Fibroblast of pulmonary artery (primary cell): ENCODE measurements at regions not wholly inside any gene's neighbourhood (a gene's known extent, or its start where the extent isn't known, plus 50 kb on each side); places are given as distances from the start of the nearest gene placed in this dataset.
"Not testable (repeated sequence)": the region's sequence is repeated elsewhere in the genome, so short reads cannot be mapped to it uniquely, and the experiment has no call there.

ENCODE experiments used
- DNase-seq: peaks from one replicate; pipeline ENCODE4 v3.0.0-alpha.2; 2010; ENCODE audit warnings: low read depth
- H3K4me3 ChIP-seq: replicated peaks from 2 replicates; pipeline ENCODE4 v1.5.1; 2011; ENCODE audit warnings: low read depth, mild to moderate bottlenecking, control low read depth, low read length, moderate library complexity
- TF ChIP-seq, protein P1 (sequence below): IDR thresholded peaks from 2 replicates; pipeline ENCODE4 v1.5.1; 2011; ENCODE audit warnings: mild to moderate bottlenecking, control low read depth, low read length, inconsistent platforms; ENCODE audit errors: missing control alignments

DNA sequence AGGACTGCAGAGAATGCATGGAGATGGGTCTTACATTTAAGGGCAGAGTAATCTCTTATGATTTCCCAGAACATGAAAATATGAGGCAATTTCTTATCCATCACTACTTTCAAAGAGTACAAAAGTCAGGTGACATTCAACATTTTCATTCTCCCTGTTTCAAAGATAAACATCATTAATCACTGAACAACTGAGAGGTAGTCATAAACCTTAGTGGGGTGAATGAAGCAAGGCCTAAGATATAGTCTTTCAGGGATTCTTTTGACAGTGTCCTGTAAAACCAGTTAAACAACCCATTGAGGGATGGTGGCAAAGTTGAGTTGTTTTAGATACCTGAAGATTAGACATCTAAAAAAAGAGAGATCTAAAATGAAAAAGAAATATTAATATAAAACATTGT, 271.6 kb upstream of the CBLB start:
- DNase-seq: no peak

GRCh38 chr3:106144030-106144429, 275.2 kb upstream of the CBLB start:
- H3K4me3 ChIP-seq: no peak overlapping the region
- TF ChIP-seq, protein P1, sequence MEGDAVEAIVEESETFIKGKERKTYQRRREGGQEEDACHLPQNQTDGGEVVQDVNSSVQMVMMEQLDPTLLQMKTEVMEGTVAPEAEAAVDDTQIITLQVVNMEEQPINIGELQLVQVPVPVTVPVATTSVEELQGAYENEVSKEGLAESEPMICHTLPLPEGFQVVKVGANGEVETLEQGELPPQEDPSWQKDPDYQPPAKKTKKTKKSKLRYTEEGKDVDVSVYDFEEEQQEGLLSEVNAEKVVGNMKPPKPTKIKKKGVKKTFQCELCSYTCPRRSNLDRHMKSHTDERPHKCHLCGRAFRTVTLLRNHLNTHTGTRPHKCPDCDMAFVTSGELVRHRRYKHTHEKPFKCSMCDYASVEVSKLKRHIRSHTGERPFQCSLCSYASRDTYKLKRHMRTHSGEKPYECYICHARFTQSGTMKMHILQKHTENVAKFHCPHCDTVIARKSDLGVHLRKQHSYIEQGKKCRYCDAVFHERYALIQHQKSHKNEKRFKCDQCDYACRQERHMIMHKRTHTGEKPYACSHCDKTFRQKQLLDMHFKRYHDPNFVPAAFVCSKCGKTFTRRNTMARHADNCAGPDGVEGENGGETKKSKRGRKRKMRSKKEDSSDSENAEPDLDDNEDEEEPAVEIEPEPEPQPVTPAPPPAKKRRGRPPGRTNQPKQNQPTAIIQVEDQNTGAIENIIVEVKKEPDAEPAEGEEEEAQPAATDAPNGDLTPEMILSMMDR: no peak
- DNase-seq: no peak

More for the DNA sequence above, 271.6 kb upstream of the CBLB start:
- no peak overlapping the region for H3K4me3 ChIP-seq
- TF ChIP-seq, protein P1: no peak

- not testable (repeated sequence) for H3K4me3 ChIP-seq, DNase-seq
These were observed 279.7 kb upstream of the CBLB start for GRCh38 chr3:106148440-106149082.

- no peak for DNase-seq
- TF ChIP-seq, protein P1: no peak
- H3K4me3 ChIP-seq: no peak overlapping the region
These were observed 288.6 kb upstream of the CBLB start for GRCh38 chr3:106157411-106157810.

DNA sequence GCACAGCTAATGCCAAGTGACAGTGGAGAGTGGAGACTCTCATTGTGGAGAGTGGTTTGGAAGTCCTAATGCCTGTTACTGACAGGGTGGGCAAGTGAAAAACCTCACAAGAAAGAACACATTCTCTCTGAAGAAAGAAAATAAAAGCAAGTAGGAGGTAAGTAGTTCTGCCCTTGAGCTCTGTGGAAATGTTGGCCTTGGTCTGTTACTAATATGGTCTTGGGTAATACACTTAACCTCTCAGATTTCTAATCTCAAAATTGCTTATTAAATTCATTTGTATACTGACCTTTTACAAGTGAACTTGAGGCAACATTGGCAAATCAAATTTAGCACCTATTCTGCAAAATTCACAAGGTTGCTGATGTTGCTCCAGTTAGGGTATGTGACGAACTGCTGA, 291.6 kb upstream of the CBLB start:
- TF ChIP-seq, protein P1: no peak
- DNase-seq: no peak
- no peak overlapping the region for H3K4me3 ChIP-seq

DNA sequence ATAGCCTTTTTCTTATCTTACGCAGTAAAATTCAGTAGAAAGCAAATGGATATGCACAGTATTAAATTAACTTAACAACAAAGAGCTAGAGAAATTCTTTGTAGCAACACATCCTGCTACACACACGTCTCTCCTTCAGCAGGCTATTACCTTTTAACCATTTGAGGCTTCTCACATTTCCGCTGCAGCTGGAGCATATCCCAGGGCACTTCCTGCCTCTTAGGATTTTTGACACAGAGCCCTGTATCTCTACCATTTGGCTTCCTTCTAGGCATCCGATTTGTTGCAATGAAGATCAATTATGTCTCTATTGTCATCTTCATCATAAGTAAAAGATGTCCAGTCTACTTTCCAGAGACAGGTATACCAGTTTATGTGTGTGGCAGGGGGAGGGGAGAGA, 292.4 kb upstream of the CBLB start:
- DNase-seq: no peak
- TF ChIP-seq, protein P1: no peak
- no peak overlapping the region for H3K4me3 ChIP-seq

DNA sequence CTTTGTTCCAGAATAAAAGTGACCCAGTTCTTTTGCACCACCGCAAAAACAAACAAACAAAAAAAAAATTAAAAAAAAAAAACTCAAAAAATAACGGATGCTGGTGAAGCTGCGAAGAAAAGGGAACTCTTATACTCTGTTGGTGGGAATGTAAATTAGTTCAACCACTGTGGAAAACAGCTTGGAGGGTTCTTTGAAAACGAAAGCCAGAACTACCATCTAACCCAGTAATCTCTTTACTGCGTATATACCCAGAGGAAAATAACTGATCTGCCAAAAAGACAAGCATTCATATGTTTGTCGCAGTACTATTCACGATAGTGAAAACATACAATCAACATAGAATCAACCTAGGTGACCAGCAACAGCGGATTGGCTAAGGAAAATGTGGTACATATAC, 298.9 kb upstream of the CBLB start:
- no peak overlapping the region for H3K4me3 ChIP-seq
- DNase-seq: no peak
- TF ChIP-seq, protein P1: no peak
